DMS53 (cell line): ENCODE measurements at regions not wholly inside any gene's neighbourhood (a gene's known extent, or its start where the extent isn't known, plus 50 kb on each side); places are given as distances from the start of the nearest gene placed in this dataset.

ENCODE experiments used
- DNase-seq: peaks from one replicate; lab custom pipeline; 2025; lab: John Stamatoyannopoulos, UW

DNA sequence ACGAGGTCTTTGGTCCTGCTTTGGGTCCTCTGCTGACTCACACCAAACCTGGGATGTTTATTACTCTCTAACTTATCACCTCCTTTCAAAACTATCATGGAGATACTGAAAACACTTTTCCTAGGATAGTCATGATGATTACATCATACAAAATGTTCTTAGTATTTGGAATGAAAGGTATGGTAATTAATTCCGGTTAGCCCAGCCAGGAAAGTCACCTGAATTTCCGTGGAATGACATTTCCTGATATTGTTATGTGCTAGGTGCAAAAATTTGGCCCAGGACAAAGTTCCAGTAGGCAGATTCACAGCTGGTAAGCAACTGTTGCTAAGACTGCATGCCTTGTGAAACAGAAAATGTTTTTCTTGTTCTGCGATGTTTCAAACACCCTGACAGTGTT, 203.4 kb downstream of the ZNF648 start:
- DNase-seq: no peak
